ENCODE measurements at regions not wholly inside any gene's neighbourhood (a gene's known extent, or its start where the extent isn't known, plus 50 kb on each side); places are given as distances from the start of the nearest gene placed in this dataset.

GRCh38 chr11:131223198-131223991 lies 147.0 kb upstream of the NTM start:
- TF ChIP-seq CTCF (IDR thresholded peaks at IDR 0.05; ENCODE audit: insufficient read depth, low read length) = no peak
- no peak for DNase-seq (ENCODE audit: low read depth)
- no peak overlapping the region for H3K4me3 ChIP-seq (ENCODE audit: low read depth, low read length)

- no peak for TF ChIP-seq CTCF (IDR thresholded peaks at IDR 0.05; ENCODE audit: insufficient read depth, low read length)
- DNase-seq (ENCODE audit: low read depth) = no peak
- H3K4me3 ChIP-seq (ENCODE audit: low read depth, low read length) = no peak overlapping the region
Measured at GRCh38 chr11:131228378-131228777, 142.0 kb upstream of the NTM start.

GRCh38 chr11:131229221-131229620 lies 141.2 kb upstream of the NTM start:
- no peak for TF ChIP-seq CTCF (IDR thresholded peaks at IDR 0.05; ENCODE audit: insufficient read depth, low read length)
- H3K4me3 ChIP-seq (ENCODE audit: low read depth, low read length) = no peak overlapping the region
- no peak for DNase-seq (ENCODE audit: low read depth)

GRCh38 chr11:131231317-131231940 lies 139.0 kb upstream of the NTM start:
- no peak for TF ChIP-seq CTCF (IDR thresholded peaks at IDR 0.05; ENCODE audit: insufficient read depth, low read length)
- H3K4me3 ChIP-seq (ENCODE audit: low read depth, low read length) = no peak overlapping the region
- DNase-seq (ENCODE audit: low read depth) = no peak

- no peak for TF ChIP-seq CTCF (IDR thresholded peaks at IDR 0.05; ENCODE audit: insufficient read depth, low read length)
- no peak overlapping the region for H3K4me3 ChIP-seq (ENCODE audit: low read depth, low read length)
- no peak for DNase-seq (ENCODE audit: low read depth)
Measured at GRCh38 chr11:131232261-131232660, 138.2 kb upstream of the NTM start.

GRCh38 chr11:131234221-131234620 lies 136.2 kb upstream of the NTM start:
- no peak overlapping the region for H3K4me3 ChIP-seq (ENCODE audit: low read depth, low read length)
- TF ChIP-seq CTCF (IDR thresholded peaks at IDR 0.05; ENCODE audit: insufficient read depth, low read length) = no peak
- no peak for DNase-seq (ENCODE audit: low read depth)
